ENCODE measurements at regions not wholly inside any gene's neighbourhood (a gene's known extent, or its start where the extent isn't known, plus 50 kb on each side); places are given as distances from the start of the nearest gene placed in this dataset.

DNA sequence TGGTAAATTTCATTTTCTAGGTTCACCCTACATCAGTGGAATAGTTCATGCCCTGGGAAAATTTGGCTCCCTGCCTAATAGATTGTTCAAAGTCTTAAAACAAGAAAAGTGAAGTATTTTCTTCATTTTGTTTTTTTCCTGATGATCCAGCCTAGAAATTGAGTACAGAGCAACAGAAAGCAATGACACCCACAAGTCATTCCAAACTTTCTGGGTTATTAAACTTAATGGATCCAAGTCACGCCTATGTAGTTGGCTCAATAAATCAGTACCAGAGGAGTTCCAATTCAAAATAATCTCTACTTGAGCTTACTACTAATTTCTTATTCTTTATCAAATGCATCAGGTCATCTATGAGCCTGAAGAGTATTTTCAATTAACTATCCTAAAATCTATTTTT, 937.6 kb upstream of the SLIT2 start:
- BruUV-seq (replicated peaks): no TSS peak
- POLR2A ChIA-PET: no interaction called here
- TF ChIP-seq REST (IDR thresholded peaks at IDR 0.05; ENCODE audit: insufficient read depth in 1 of 2, low read depth in 2 of 2, low read length in 1 of 2): no peak
- TF ChIP-seq, protein P1, sequence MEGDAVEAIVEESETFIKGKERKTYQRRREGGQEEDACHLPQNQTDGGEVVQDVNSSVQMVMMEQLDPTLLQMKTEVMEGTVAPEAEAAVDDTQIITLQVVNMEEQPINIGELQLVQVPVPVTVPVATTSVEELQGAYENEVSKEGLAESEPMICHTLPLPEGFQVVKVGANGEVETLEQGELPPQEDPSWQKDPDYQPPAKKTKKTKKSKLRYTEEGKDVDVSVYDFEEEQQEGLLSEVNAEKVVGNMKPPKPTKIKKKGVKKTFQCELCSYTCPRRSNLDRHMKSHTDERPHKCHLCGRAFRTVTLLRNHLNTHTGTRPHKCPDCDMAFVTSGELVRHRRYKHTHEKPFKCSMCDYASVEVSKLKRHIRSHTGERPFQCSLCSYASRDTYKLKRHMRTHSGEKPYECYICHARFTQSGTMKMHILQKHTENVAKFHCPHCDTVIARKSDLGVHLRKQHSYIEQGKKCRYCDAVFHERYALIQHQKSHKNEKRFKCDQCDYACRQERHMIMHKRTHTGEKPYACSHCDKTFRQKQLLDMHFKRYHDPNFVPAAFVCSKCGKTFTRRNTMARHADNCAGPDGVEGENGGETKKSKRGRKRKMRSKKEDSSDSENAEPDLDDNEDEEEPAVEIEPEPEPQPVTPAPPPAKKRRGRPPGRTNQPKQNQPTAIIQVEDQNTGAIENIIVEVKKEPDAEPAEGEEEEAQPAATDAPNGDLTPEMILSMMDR (IDR thresholded peaks at IDR 0.05): no peak
- no peak for TF ChIP-seq SIN3A (IDR thresholded peaks at IDR 0.05; ENCODE audit: borderline replicate concordance, insufficient read depth, low read depth, low read length)
- no peak for TF ChIP-seq TCF7L2 (IDR thresholded peaks at IDR 0.05; ENCODE audit: low read depth, low read length)
- no peak for TF ChIP-seq POLR2AphosphoS5 (IDR thresholded peaks at IDR 0.05; ENCODE audit: low read depth, low read length)

DNA sequence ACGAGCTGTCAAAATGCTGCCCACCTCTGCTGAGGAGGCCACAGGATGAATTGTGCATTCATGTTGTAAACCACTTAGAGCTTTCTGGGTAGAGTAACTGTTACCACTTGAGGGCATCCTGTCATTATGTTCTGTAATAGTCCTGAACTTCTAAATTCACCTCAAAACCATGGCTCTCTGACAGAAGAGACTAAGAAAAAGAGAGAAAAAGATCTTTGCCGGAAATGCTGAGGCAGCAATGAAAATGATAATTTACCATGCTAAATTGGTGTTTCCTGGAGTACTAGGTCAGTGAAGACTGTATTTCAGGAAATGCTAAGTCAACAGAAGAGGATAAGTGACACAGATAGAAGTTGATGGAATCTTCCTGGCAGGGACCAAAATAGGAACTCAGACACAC, 942.3 kb upstream of the SLIT2 start:
- POLR2A ChIA-PET: no interaction called here
- no TSS peak for BruUV-seq (replicated peaks)
- in situ Hi-C loops (cut with HindIII; ENCODE audit: low pct_unique_long_range_greater_than_20kb, low sequenced_read_pairs) (no loop called here), intact Hi-C loops (cut with micrococcal nuclease; ENCODE audit: unreplicated experiment) (no loop called here)
- ATAC-seq: no peak
- no peak for DNase-seq (ENCODE audit: low read depth, low spot score)
- Histone ChIP-seq H3K9me3 (ENCODE audit: control insufficient read depth, insufficient read depth, low read depth, low read length) (no peaks in the 10 kb centered on the region), H3K27me3 (ENCODE audit: control insufficient read depth, insufficient read depth, low read length) (no peaks in the 10 kb centered on the region), H3K36me3 (ENCODE audit: control insufficient read depth, insufficient read depth, low read length) (no peaks in the 10 kb centered on the region), H3K27ac (ENCODE audit: low read length) (no peak overlapping the region), H3K4me1 (ENCODE audit: control insufficient read depth, insufficient read depth, low read length) (no peaks in the 10 kb centered on the region), H3K4me3 (ENCODE audit: low read depth in 2 of 2, low read length in 2 of 2) (no peak overlapping the region)
- CTCF ChIA-PET: no interaction called here
- TF ChIP-seq REST (IDR thresholded peaks at IDR 0.05; ENCODE audit: insufficient read depth in 1 of 2, low read depth in 2 of 2, low read length in 1 of 2) (no peak), POLR2AphosphoS5 (IDR thresholded peaks at IDR 0.05; ENCODE audit: low read depth, low read length) (no peak), TCF7L2 (IDR thresholded peaks at IDR 0.05; ENCODE audit: low read depth, low read length) (no peak), SIN3A (IDR thresholded peaks at IDR 0.05; ENCODE audit: borderline replicate concordance, insufficient read depth, low read depth, low read length) (no peak)
- TF ChIP-seq, protein P1 (IDR thresholded peaks at IDR 0.05): no peak; the same call in 1 of the 2 replicates

More for the DNA sequence above, 937.6 kb upstream of the SLIT2 start:
- no peaks in the 10 kb centered on the region for H3K36me3 ChIP-seq (ENCODE audit: control insufficient read depth, insufficient read depth, low read length)
- intact Hi-C loops (cut with micrococcal nuclease; ENCODE audit: unreplicated experiment): no loop called here
- H3K27me3 ChIP-seq (ENCODE audit: control insufficient read depth, insufficient read depth, low read length): no peaks in the 10 kb centered on the region
- CTCF ChIA-PET: no interaction called here
- no peak overlapping the region for H3K4me3 ChIP-seq (ENCODE audit: low read depth in 2 of 2, low read length in 2 of 2)
- in situ Hi-C loops (cut with HindIII; ENCODE audit: low pct_unique_long_range_greater_than_20kb, low sequenced_read_pairs): no loop called here
- H3K4me1 ChIP-seq (ENCODE audit: control insufficient read depth, insufficient read depth, low read length): no peaks in the 10 kb centered on the region
- no peak overlapping the region for H3K27ac ChIP-seq (ENCODE audit: low read length)
- ATAC-seq (no peak), DNase-seq (ENCODE audit: low read depth, low spot score) (no peak)
- H3K9me3 ChIP-seq (ENCODE audit: control insufficient read depth, insufficient read depth, low read depth, low read length): no peaks in the 10 kb centered on the region

All from Panc1 (cell line).